Esophagus muscularis mucosa (tissue), 4 donors: ENCODE measurements at regions not wholly inside any gene's neighbourhood (a gene's known extent, or its start where the extent isn't known, plus 50 kb on each side); places are given as distances from the start of the nearest gene placed in this dataset.

Experiments used
- DNase-seq: peaks from one replicate; pipeline ENCODE4 v3.0.0-alpha.2; 2017; ENCODE audit errors: extremely low spot score
- H3K27ac ChIP-seq, 4 donors: fragments of 200-600 bp; sonication (generic); replicated peaks in 1 of 4; 1 replicate in 3 of 4; 2 replicates in 1 of 4; pipeline ENCODE4 v1.5.1; 2016 to 2019; ENCODE audit warnings: mild to moderate bottlenecking in 1 of 4
- H3K27me3 ChIP-seq, 4 donors: fragments of 200-600 bp; sonication (generic); one replicate each; pipeline versions ENCODE4 v1.5.1 to v1.6.0; 2016 to 2019
- H3K36me3 ChIP-seq, 4 donors: fragments of 200-600 bp; sonication (generic); one replicate each; pipeline ENCODE4 v1.5.1; 2016 to 2019
- H3K4me1 ChIP-seq, 4 donors: fragments of 200-600 bp; sonication (generic); one replicate each; pipeline ENCODE4 v1.5.1; 2016 to 2019
- H3K4me3 ChIP-seq, 4 donors: fragments of 200-600 bp; sonication (generic); 1 replicate in 2 of 4; 2 replicates in 2 of 4; pipeline ENCODE4 v1.5.1; 2016 to 2019; ENCODE audit warnings: mild to moderate bottlenecking in 4 of 4, moderate library complexity in 1 of 4
- H3K9me3 ChIP-seq, 4 donors: fragments of 200-600 bp; sonication (generic); 1 replicate in 3 of 4; 2 replicates in 1 of 4; pipeline ENCODE4 v1.5.1; 2016 to 2019
- CTCF ChIP-seq, 3 experiments: fragments of 200-600 bp in 2 of 3; fragments of 450-650 bp in 1 of 3; sonication (generic) in 2 of 3; IDR thresholded peaks; one replicate each; pipeline ENCODE4 v1.5.1; 2017 to 2019; ENCODE audit warnings: antibody characterized with exemption in 3 of 3, mild to moderate bottlenecking in 2 of 3, moderate library complexity in 1 of 3
- EP300 ChIP-seq: sonication (generic); formaldehyde crosslinking; IDR thresholded peaks from one replicate; pipeline ENCODE4 v1.6.1; 2017; ENCODE audit warnings: antibody characterized with exemption
- POLR2A ChIP-seq: fragments of 450-650 bp; IDR thresholded peaks from one replicate; pipeline ENCODE4 v1.6.1; 2017; ENCODE audit warnings: antibody characterized with exemption, moderate library complexity, mild to moderate bottlenecking, low read depth
- POLR2AphosphoS5 ChIP-seq, 2 donors: sonication (generic); formaldehyde crosslinking; IDR thresholded peaks; one replicate each; pipeline ENCODE4 v1.6.1; 2017; ENCODE audit warnings: antibody characterized with exemption in 2 of 2
- WGBS: methylation state at CpG from one replicate; pipeline ENCODE4 v1.1.5; 2018; 5-methylcytosine and 5-hydroxymethylcytosine counted together
- intact Hi-C: fragments of 100-400 bp; cut with DNase I; formaldehyde crosslinking; loops from one replicate; pipeline ENCODE4 v1.15.1; 2023

- Histone ChIP-seq H3K9me3 (no peaks in the 10 kb centered on the region), H3K4me1 (peaks cover 9 to 24% (median 12%) of the 10 kb centered on the region in 4 donors), H3K27me3 (no peaks in the 10 kb centered on the region), H3K4me3 (no peak overlapping the region), H3K27ac (no peak overlapping the region), H3K36me3 (no peaks in the 10 kb centered on the region)
- DNase-seq: no peak
- intact Hi-C loops: no loop called here
- TF ChIP-seq POLR2A (no peak), POLR2AphosphoS5 (IDR thresholded peaks at IDR 0.05) (no peak), EP300 (no peak), CTCF (IDR thresholded peaks at IDR 0.05) (no peak)
- 93% methylated on average over 7 of the region's 7 CpGs for WGBS
Measured at GRCh38 chr2:30331869-30332268, 100.5 kb downstream of the LBH start.

- no peak overlapping the region for H3K27ac ChIP-seq
- no peak overlapping the region for H3K4me3 ChIP-seq
- no peaks in the 10 kb centered on the region for H3K9me3 ChIP-seq
- H3K4me1 ChIP-seq: peaks cover 9 to 25% (median 12%) of the 10 kb centered on the region in 4 donors
- TF ChIP-seq POLR2A: no peak
- TF ChIP-seq POLR2AphosphoS5 (IDR thresholded peaks at IDR 0.05): no peak
- no peak for TF ChIP-seq EP300
- no peak for TF ChIP-seq CTCF (IDR thresholded peaks at IDR 0.05)
- no peaks in the 10 kb centered on the region for H3K27me3 ChIP-seq
- DNase-seq: no peak
- intact Hi-C loops: no loop called here
- H3K36me3 ChIP-seq: no peaks in the 10 kb centered on the region
- 90% methylated on average over 4 of the region's 4 CpGs for WGBS
Measured at GRCh38 chr2:30332791-30333453, 101.6 kb downstream of the LBH start.

GRCh38 chr2:30334762-30335363, 103.5 kb downstream of the LBH start:
- DNase-seq: no peak
- Histone ChIP-seq H3K4me3 (no peak overlapping the region), H3K27me3 (no peaks in the 10 kb centered on the region), H3K4me1 (peaks cover 9 to 25% (median 12%) of the 10 kb centered on the region in 4 donors), H3K9me3 (no peaks in the 10 kb centered on the region), H3K36me3 (no peaks in the 10 kb centered on the region), H3K27ac (no peak overlapping the region)
- 77% methylated on average over 3 of the region's 3 CpGs for WGBS
- intact Hi-C loops: no loop called here
- TF ChIP-seq CTCF (IDR thresholded peaks at IDR 0.05): no peak
- TF ChIP-seq EP300: no peak
- no peak for TF ChIP-seq POLR2AphosphoS5 (IDR thresholded peaks at IDR 0.05)
- TF ChIP-seq POLR2A: no peak

- no peak for DNase-seq
- H3K36me3 ChIP-seq: no peaks in the 10 kb centered on the region
- TF ChIP-seq CTCF (IDR thresholded peaks at IDR 0.05): no peak
- no peak for TF ChIP-seq POLR2AphosphoS5 (IDR thresholded peaks at IDR 0.05)
- TF ChIP-seq EP300: no peak
- TF ChIP-seq POLR2A: no peak
- no peaks in the 10 kb centered on the region for H3K9me3 ChIP-seq
- peaks cover 9 to 25% (median 12%) of the 10 kb centered on the region in 4 donors for H3K4me1 ChIP-seq
- WGBS: 67% methylated on average over 2 of the region's 2 CpGs
- intact Hi-C loops: no loop called here
- no peak overlapping the region for H3K27ac ChIP-seq
- H3K4me3 ChIP-seq: no peak overlapping the region
- no peaks in the 10 kb centered on the region for H3K27me3 ChIP-seq
Measured at GRCh38 chr2:30336084-30336483, 104.8 kb downstream of the LBH start.
